T-helper 22 cell (primary cell): ENCODE measurements at regions not wholly inside any gene's neighbourhood (a gene's known extent, or its start where the extent isn't known, plus 50 kb on each side); places are given as distances from the start of the nearest gene placed in this dataset.

Experiments
- DNase-seq: peaks from one replicate; pipeline ENCODE4 v3.0.0-alpha.2; 2020; ENCODE audit warnings: low read depth

GRCh38 chr3:31249545-31249944, 283.2 kb upstream of the STT3B start:
- DNase-seq: no peak

GRCh38 chr3:31250116-31250777, 282.5 kb upstream of the STT3B start:
- DNase-seq: no peak

GRCh38 chr3:31251083-31251482, 281.6 kb upstream of the STT3B start:
- no peak for DNase-seq

GRCh38 chr3:31252216-31253185, 280.2 kb upstream of the STT3B start:
- no peak for DNase-seq

GRCh38 chr3:31253782-31254181, 278.9 kb upstream of the STT3B start:
- no peak for DNase-seq

GRCh38 chr3:31254483-31254882, 278.2 kb upstream of the STT3B start:
- DNase-seq: no peak

GRCh38 chr3:31255007-31255581, 277.6 kb upstream of the STT3B start:
- no peak for DNase-seq

GRCh38 chr3:31262201-31262600, 270.5 kb upstream of the STT3B start:
- DNase-seq: no peak

- no peak for DNase-seq
Measured at GRCh38 chr3:31263897-31264296, 268.8 kb upstream of the STT3B start.

- DNase-seq: no peak
Measured at GRCh38 chr3:31265646-31266428, 266.9 kb upstream of the STT3B start.

GRCh38 chr3:31268868-31269267, 263.9 kb upstream of the STT3B start:
- DNase-seq: no peak

GRCh38 chr3:31270010-31270409, 262.7 kb upstream of the STT3B start:
- DNase-seq: no peak

GRCh38 chr3:31274326-31275024, 258.2 kb upstream of the STT3B start:
- no peak for DNase-seq

GRCh38 chr3:31275038-31275572, 257.6 kb upstream of the STT3B start:
- DNase-seq: no peak

GRCh38 chr3:31275583-31275982, 257.1 kb upstream of the STT3B start:
- no peak for DNase-seq

- no peak for DNase-seq
Measured at GRCh38 chr3:31277582-31277981, 255.1 kb upstream of the STT3B start.

GRCh38 chr3:31278532-31278931, 254.2 kb upstream of the STT3B start:
- no peak for DNase-seq

GRCh38 chr3:31284776-31285175, 247.9 kb upstream of the STT3B start:
- DNase-seq: no peak

GRCh38 chr3:31285833-31286486, 246.8 kb upstream of the STT3B start:
- DNase-seq: no peak

- DNase-seq: no peak
Measured at GRCh38 chr3:31288224-31288623, 244.5 kb upstream of the STT3B start.

- DNase-seq: no peak
Measured at GRCh38 chr3:31288641-31289100, 244.1 kb upstream of the STT3B start.
